Activated CD4-positive, alpha-beta memory T cell treated with anti-CD3 and anti-CD28 coated beads, Interleukin-2, amount 10 ng/mL, durations not matched to agents 7 days and 5 days (primary cell): ENCODE measurements at regions not wholly inside any gene's neighbourhood (a gene's known extent, or its start where the extent isn't known, plus 50 kb on each side); places are given as distances from the start of the nearest gene placed in this dataset.

Experiments used
- CTCF ChIA-PET: fragments of 350-600 bp; sonication (Branson Sonifier 250); formaldehyde crosslinking; loops from one replicate; lab custom pipeline; 2021; ENCODE audit warnings: antibody characterized with exemption, inconsistent platforms; lab: Charles Lee
- POLR2A ChIA-PET: fragments of 350-600 bp; sonication (Branson Sonifier 250); formaldehyde crosslinking; loops from one replicate; lab custom pipeline; 2021; ENCODE audit warnings: antibody characterized with exemption; lab: Charles Lee
- DNase-seq: peaks from one replicate; pipeline ENCODE4 v3.0.0-alpha.2; 2020
- H3K27ac Mint-ChIP-seq: one replicate; pipeline ENCODE4 v1.8.0; 2021; ENCODE audit warnings: mild to moderate bottlenecking, mixed read lengths
- H3K27me3 Mint-ChIP-seq: one replicate; pipeline ENCODE4 v1.8.0; 2021; ENCODE audit warnings: mixed read lengths
- H3K36me3 Mint-ChIP-seq: one replicate; pipeline ENCODE4 v1.8.0; 2021; ENCODE audit warnings: low read depth, mixed read lengths
- H3K4me1 Mint-ChIP-seq: one replicate; pipeline ENCODE4 v1.8.0; 2021; ENCODE audit warnings: mixed read lengths
- H3K4me3 Mint-ChIP-seq: one replicate; pipeline ENCODE4 v1.8.0; 2021; ENCODE audit warnings: mild to moderate bottlenecking, mixed read lengths
- H3K9me3 Mint-ChIP-seq: one replicate; pipeline ENCODE4 v1.8.0; 2021; ENCODE audit warnings: mixed read lengths

DNA sequence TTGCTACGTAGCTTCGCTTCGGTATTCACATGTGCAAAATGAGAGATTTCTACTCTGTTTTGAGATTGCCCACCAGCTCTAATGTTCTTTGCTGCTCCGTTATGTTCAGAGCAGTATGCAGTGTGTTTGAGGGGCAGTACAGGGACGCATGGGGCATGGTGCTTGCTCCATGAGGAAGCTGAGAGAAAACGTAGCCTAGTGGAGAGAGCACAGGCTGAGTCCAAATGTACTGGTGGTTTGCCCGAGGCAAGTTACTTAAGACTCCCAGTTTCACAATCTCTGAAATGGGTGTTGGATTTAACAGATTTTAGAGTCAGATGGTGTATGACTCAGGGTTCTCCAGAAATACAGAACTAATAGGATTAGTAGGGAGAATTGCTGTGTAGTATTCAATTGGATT, 310.5 kb downstream of the ETNK1 start:
- CTCF ChIA-PET = no interaction called here
- POLR2A ChIA-PET = no interaction called here
- Mint-ChIP-seq H3K36me3 (no peaks in the 10 kb centered on the region), H3K9me3 (peaks cover 3% of the 10 kb centered on the region), H3K4me3 (no peak overlapping the region), H3K27me3 (no peaks in the 10 kb centered on the region), H3K4me1 (no peaks in the 10 kb centered on the region), H3K27ac (no peak overlapping the region)
- no peak for DNase-seq

DNA sequence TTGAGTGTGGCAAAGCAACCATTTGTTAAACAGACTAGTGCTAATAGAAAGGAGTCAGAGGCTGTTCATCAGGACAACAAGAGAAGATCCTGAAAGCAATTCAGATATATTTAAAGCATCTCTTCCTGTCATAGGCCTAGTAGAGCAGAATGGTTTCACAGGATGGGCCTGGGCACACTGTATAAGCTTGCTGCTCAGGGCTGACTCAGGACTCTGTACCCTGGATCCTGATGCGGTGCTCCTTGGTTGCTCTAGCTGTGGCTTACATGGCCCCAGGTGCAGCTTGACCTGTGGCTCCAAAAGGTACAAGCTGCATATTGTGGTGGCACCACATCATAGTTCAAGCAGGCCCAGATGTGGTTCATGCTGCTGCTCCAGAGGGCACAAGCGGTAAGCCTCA, 313.4 kb downstream of the ETNK1 start:
- DNase-seq = no peak
- CTCF ChIA-PET = no interaction called here

DNA sequence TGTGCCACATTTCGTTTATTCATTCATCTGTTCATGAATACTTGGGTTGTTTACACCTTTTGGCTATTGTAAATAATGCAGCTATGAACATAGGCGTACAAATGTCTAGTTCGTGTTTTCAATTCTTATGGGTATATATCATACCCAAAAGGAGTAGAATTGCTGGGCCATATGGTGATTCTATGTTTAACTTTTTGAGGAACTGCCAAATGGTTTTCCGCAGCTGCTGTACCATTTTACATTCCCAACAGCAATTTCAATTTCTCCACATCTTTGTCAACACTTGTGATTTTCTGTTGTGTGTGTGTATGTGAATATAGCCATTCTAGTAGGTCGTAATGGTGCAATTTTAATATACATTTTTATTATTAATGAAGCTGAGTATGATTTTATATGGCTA, 326.2 kb downstream of the ETNK1 start:
- CTCF ChIA-PET = interaction anchor here (1.4 kb wide), 1 partner anchor 10 kb away, joined by 3 read pairs; no protein-coding TSS in a partner anchor
- H3K9me3 Mint-ChIP-seq = peaks cover 3% of the 10 kb centered on the region
- no peaks in the 10 kb centered on the region for H3K36me3 Mint-ChIP-seq
- H3K27ac Mint-ChIP-seq = no peak overlapping the region
- no peak for DNase-seq
- H3K27me3 Mint-ChIP-seq = no peaks in the 10 kb centered on the region
- no peaks in the 10 kb centered on the region for H3K4me1 Mint-ChIP-seq
- POLR2A ChIA-PET = no interaction called here
- no peak overlapping the region for H3K4me3 Mint-ChIP-seq

More for the DNA sequence above, 313.4 kb downstream of the ETNK1 start:
- Mint-ChIP-seq H3K9me3 (peaks cover 9% of the 10 kb centered on the region), H3K4me1 (no peaks in the 10 kb centered on the region), H3K36me3 (no peaks in the 10 kb centered on the region), H3K27me3 (no peaks in the 10 kb centered on the region), H3K27ac (no peak overlapping the region), H3K4me3 (no peak overlapping the region)
- POLR2A ChIA-PET = no interaction called here

DNA sequence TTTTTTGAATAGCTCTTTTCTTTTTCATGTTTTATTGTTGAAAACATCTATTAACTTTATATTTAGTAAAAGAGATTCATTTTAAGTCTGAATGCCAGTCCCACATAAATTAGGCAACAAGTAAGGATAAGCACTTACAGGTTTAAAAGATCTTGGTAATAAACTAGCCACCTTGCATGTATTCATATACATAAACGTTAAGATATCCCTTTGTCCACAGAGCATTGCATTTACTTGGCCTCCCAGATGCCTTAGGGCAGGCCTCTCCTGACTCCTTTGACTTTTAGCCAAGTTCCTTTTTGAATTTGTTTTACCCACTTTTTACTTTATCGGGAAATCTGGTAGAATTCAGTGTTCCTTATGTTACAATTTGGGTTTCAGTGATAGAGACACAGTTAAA, 331.7 kb downstream of the ETNK1 start:
- Mint-ChIP-seq H3K27me3 (no peaks in the 10 kb centered on the region), H3K9me3 (peaks cover 3% of the 10 kb centered on the region), H3K27ac (no peak overlapping the region), H3K36me3 (no peaks in the 10 kb centered on the region), H3K4me3 (no peak overlapping the region), H3K4me1 (no peaks in the 10 kb centered on the region)
- no peak for DNase-seq
- ChIA-PET CTCF (no interaction called here), POLR2A (no interaction called here)

- Mint-ChIP-seq H3K36me3 (no peaks in the 10 kb centered on the region), H3K4me1 (no peaks in the 10 kb centered on the region), H3K4me3 (no peak overlapping the region), H3K27ac (no peak overlapping the region), H3K9me3 (no peaks in the 10 kb centered on the region), H3K27me3 (no peaks in the 10 kb centered on the region)
- ChIA-PET CTCF (no interaction called here), POLR2A (no interaction called here)
- no peak for DNase-seq
Measured at GRCh38 chr12:22967171-22967570, 342.2 kb downstream of the ETNK1 start.

DNA sequence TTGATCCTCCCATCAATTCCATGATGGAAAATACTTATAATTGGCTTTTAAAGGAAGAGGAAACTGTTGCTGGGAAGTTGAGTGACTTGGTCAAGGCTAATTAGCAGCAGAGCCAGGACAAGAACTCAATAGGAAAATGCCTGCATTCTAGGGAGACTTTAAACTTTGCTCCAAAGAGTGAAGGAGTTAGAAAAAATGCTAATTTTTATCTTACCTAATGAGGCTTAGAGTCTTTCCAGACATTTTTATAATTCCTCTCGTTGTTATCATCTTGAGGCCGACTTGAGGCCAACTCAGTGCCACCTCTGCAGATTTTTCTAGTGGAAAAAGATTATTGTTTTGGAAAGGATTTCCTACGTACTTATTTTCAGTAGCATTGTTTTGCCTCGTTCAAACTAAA, 344.6 kb downstream of the ETNK1 start:
- H3K27ac Mint-ChIP-seq = no peak overlapping the region
- ChIA-PET POLR2A (no interaction called here), CTCF (no interaction called here)
- no peak for DNase-seq
- H3K27me3 Mint-ChIP-seq = no peaks in the 10 kb centered on the region
- no peaks in the 10 kb centered on the region for H3K4me1 Mint-ChIP-seq
- H3K4me3 Mint-ChIP-seq = no peak overlapping the region
- no peaks in the 10 kb centered on the region for H3K9me3 Mint-ChIP-seq
- H3K36me3 Mint-ChIP-seq = no peaks in the 10 kb centered on the region

DNA sequence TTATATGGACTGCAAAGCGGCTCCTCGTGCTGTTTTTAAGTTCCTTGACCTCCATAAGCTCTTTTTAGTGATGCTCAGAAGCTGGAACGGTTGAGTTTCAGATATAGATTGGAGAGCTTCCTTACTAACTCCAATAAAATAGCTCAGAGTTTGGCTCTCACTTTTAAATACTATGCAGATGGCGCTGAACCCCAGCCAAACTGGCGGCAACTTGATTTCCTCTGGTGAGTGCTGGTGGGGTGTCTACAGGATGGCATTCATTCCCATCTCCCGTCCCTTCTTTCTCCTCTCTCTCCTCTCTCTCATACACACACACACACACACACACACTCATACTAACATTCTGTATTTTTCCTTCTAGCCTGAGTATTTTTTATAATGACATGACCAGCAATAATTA, 346.3 kb downstream of the ETNK1 start:
- Mint-ChIP-seq H3K36me3 (no peaks in the 10 kb centered on the region), H3K4me3 (no peak overlapping the region), H3K9me3 (no peaks in the 10 kb centered on the region), H3K27ac (no peak overlapping the region), H3K27me3 (no peaks in the 10 kb centered on the region), H3K4me1 (no peaks in the 10 kb centered on the region)
- ChIA-PET CTCF (no interaction called here), POLR2A (no interaction called here)
- no peak for DNase-seq

DNA sequence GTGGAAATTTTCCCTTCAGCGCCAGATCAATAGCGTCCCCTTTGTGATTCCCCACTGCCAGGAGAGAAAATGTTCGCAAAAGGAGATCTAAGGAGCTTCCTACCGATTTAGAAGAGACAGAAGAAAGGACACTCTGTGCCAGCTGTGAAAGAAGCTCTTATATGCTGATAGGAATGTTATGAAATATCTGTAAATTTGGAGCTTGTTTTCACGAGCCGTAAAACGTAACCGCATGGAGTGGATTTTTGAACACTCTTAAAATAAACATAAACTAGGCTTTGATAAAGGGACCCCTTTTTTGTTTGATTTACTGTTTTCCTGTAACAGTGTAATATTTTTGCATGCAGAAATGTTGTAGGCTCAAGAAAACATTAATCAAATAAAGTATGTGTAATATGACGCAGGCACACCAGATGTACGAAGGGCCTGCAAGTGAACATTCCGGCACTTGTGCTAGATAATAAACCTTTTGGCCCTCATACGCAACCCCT, 346.8 kb downstream of the ETNK1 start:
- ChIA-PET CTCF (no interaction called here), POLR2A (no interaction called here)
- no peak for DNase-seq
- Mint-ChIP-seq H3K4me3 (no peak overlapping the region), H3K27me3 (no peaks in the 10 kb centered on the region), H3K36me3 (no peaks in the 10 kb centered on the region), H3K9me3 (no peaks in the 10 kb centered on the region), H3K27ac (no peak overlapping the region), H3K4me1 (no peaks in the 10 kb centered on the region)

DNA sequence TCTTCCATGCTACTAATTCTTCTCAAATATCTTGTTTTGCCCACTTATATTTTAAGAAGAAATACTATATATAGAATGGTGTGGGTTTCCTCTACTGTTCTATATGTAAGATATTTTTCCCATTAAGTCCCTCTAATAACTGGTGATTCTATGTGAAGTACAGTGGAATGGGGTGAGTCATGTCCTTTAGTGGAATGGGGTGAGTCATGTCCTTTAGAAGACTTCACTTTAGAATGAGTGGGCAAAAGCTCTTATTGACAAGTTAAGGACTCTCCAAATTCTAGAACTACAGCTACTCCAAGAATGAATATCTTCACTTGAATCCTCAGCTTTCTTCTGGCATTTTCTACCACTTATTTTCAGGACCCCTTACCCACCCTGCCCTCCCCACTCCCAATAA, 349.9 kb downstream of the ETNK1 start:
- POLR2A ChIA-PET = no interaction called here
- Mint-ChIP-seq H3K27ac (no peak overlapping the region), H3K9me3 (no peaks in the 10 kb centered on the region), H3K36me3 (no peaks in the 10 kb centered on the region), H3K4me1 (no peaks in the 10 kb centered on the region), H3K27me3 (no peaks in the 10 kb centered on the region), H3K4me3 (no peak overlapping the region)
- CTCF ChIA-PET = no interaction called here
- DNase-seq = no peak

- Mint-ChIP-seq H3K36me3 (no peaks in the 10 kb centered on the region), H3K27ac (no peak overlapping the region), H3K9me3 (no peaks in the 10 kb centered on the region), H3K27me3 (no peaks in the 10 kb centered on the region), H3K4me3 (no peak overlapping the region), H3K4me1 (no peaks in the 10 kb centered on the region)
- ChIA-PET CTCF (no interaction called here), POLR2A (no interaction called here)
- no peak for DNase-seq
Measured at GRCh38 chr12:22978962-22979361, 354.0 kb downstream of the ETNK1 start.

GRCh38 chr12:22979854-22980469, 355.0 kb downstream of the ETNK1 start:
- H3K27me3 Mint-ChIP-seq = no peaks in the 10 kb centered on the region
- POLR2A ChIA-PET = no interaction called here
- CTCF ChIA-PET = no interaction called here
- H3K9me3 Mint-ChIP-seq = no peaks in the 10 kb centered on the region
- no peak overlapping the region for H3K27ac Mint-ChIP-seq
- H3K4me1 Mint-ChIP-seq = no peaks in the 10 kb centered on the region
- no peak for DNase-seq
- H3K4me3 Mint-ChIP-seq = no peak overlapping the region
- no peaks in the 10 kb centered on the region for H3K36me3 Mint-ChIP-seq

DNA sequence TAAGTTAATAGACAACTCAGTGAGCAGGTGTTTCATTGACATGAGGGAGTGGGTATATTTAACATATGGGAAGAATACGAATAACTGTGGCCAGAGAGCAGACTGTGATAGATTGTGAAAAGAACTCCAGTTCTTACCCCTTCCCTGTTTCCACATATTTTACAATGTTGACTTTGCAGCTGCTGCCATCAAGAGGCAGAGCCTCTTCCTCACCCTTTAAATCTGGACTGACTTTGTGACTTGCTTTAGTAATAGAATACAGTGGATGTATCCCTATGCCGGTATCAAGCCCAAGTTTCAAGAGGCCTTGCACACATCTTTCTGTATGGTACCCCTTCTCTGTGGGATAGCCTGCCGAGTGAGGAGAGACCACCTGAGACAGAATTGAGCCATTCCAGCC, 356.7 kb downstream of the ETNK1 start:
- ChIA-PET CTCF (no interaction called here), POLR2A (no interaction called here)
- Mint-ChIP-seq H3K4me3 (no peak overlapping the region), H3K27ac (no peak overlapping the region), H3K4me1 (no peaks in the 10 kb centered on the region), H3K9me3 (no peaks in the 10 kb centered on the region), H3K27me3 (no peaks in the 10 kb centered on the region), H3K36me3 (no peaks in the 10 kb centered on the region)
- no peak for DNase-seq

- Mint-ChIP-seq H3K36me3 (no peaks in the 10 kb centered on the region), H3K27me3 (no peaks in the 10 kb centered on the region), H3K4me3 (no peak overlapping the region), H3K4me1 (no peaks in the 10 kb centered on the region), H3K9me3 (no peaks in the 10 kb centered on the region), H3K27ac (no peak overlapping the region)
- ChIA-PET CTCF (no interaction called here), POLR2A (no interaction called here)
- no peak for DNase-seq
Measured at GRCh38 chr12:22982635-22983034, 357.7 kb downstream of the ETNK1 start.

DNA sequence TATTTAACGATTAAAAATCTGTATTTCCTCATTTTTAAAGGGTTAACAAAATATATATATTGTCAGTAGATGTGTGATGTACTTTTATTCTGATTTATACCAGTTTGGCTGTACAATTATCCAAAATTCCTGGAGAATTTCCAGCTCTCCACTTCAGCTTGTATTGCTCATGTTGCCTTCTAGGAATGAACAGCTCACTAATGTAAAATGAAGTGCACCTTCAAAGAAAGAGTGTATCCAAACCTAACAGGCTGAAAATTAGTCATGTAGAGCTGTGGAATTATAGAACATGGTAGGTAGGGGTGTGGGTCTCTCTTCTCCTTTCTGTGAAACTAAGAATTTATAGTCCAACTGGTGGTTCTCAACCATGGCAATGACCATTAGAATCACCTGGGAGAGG, 362.0 kb downstream of the ETNK1 start:
- Mint-ChIP-seq H3K36me3 (no peaks in the 10 kb centered on the region), H3K27me3 (no peaks in the 10 kb centered on the region), H3K4me1 (no peaks in the 10 kb centered on the region), H3K4me3 (no peak overlapping the region), H3K9me3 (no peaks in the 10 kb centered on the region), H3K27ac (no peak overlapping the region)
- DNase-seq = no peak
- ChIA-PET CTCF (no interaction called here), POLR2A (no interaction called here)
